ENCODE measurements at regions not wholly inside any gene's neighbourhood (a gene's known extent, or its start where the extent isn't known, plus 50 kb on each side); places are given as distances from the start of the nearest gene placed in this dataset.

DNA sequence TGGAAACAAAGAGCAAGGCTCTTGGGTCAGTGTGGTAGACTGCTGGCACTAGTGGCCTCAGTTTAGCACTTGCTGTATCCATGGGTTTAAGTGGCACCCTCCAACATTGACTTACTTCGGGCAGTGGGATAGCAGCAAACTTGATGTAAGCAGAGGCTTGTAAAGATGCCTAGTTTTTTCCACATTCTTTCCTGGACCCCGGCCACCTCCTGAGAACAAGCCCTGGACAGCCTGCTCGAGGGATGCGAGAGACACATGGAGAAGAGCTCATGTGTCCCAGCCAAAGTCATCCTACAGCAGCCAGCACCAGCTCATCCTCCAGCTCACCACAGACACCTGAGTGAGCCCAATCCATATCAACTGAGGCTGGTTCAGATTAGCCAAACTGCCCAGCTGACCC is 142.7 kb upstream of the PCBD1 start:
- H3K27me3 ChIP-seq (replicated peaks; ENCODE audit: insufficient read depth), result no peaks in the 10 kb centered on the region
- TF ChIP-seq POLR2A (IDR thresholded peaks at IDR 0.05) (no peak), POLR2AphosphoS5 (IDR thresholded peaks at IDR 0.05) (no peak)
- TF ChIP-seq, protein P1, sequence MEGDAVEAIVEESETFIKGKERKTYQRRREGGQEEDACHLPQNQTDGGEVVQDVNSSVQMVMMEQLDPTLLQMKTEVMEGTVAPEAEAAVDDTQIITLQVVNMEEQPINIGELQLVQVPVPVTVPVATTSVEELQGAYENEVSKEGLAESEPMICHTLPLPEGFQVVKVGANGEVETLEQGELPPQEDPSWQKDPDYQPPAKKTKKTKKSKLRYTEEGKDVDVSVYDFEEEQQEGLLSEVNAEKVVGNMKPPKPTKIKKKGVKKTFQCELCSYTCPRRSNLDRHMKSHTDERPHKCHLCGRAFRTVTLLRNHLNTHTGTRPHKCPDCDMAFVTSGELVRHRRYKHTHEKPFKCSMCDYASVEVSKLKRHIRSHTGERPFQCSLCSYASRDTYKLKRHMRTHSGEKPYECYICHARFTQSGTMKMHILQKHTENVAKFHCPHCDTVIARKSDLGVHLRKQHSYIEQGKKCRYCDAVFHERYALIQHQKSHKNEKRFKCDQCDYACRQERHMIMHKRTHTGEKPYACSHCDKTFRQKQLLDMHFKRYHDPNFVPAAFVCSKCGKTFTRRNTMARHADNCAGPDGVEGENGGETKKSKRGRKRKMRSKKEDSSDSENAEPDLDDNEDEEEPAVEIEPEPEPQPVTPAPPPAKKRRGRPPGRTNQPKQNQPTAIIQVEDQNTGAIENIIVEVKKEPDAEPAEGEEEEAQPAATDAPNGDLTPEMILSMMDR (IDR thresholded peaks at IDR 0.05), result no peak
- H3K27ac ChIP-seq, result no peak overlapping the region
- DNase-seq (ENCODE audit: low spot score), result no peak
- intact Hi-C loops (cut with DNase I), result no loop called here
- no peak overlapping the region for H3K4me3 ChIP-seq
- H3K9me3 ChIP-seq, result no peaks in the 10 kb centered on the region
- WGBS, result 59% methylated on average over 4 of the region's 4 CpGs
- no peaks in the 10 kb centered on the region for H3K4me1 ChIP-seq (replicated peaks)
- no peaks in the 10 kb centered on the region for H3K36me3 ChIP-seq

DNA sequence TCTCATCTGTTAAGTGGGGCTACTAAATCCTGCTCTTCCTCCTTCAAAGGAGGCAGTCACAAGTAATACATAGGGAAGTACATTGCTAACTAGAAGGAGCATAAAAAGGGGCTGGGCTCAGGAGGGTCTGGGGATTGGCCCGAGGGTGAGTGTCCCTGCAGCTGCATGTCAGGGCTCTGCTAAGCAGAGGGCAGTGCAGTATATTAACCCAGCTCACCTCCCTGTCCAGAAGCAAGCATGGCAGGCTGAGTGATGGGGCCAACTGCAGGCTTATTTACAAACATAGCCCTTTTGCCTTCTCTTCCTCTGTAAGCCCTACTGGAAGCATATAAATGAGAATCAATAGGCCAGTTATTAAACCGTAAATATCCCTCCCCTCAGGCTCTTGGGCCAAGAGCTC is 143.2 kb upstream of the PCBD1 start:
- H3K27ac ChIP-seq, result no peak overlapping the region
- no peaks in the 10 kb centered on the region for H3K4me1 ChIP-seq (replicated peaks)
- H3K4me3 ChIP-seq, result no peak overlapping the region
- no peaks in the 10 kb centered on the region for H3K36me3 ChIP-seq
- WGBS, result 68% methylated on average over 2 of the region's 2 CpGs
- intact Hi-C loops (cut with DNase I), result no loop called here
- no peaks in the 10 kb centered on the region for H3K27me3 ChIP-seq (replicated peaks; ENCODE audit: insufficient read depth)
- DNase-seq (ENCODE audit: low spot score), result no peak
- H3K9me3 ChIP-seq, result no peaks in the 10 kb centered on the region
- TF ChIP-seq, protein P1 (IDR thresholded peaks at IDR 0.05), result no peak
- no peak for TF ChIP-seq POLR2AphosphoS5 (IDR thresholded peaks at IDR 0.05)
- TF ChIP-seq POLR2A (IDR thresholded peaks at IDR 0.05), result no peak

DNA sequence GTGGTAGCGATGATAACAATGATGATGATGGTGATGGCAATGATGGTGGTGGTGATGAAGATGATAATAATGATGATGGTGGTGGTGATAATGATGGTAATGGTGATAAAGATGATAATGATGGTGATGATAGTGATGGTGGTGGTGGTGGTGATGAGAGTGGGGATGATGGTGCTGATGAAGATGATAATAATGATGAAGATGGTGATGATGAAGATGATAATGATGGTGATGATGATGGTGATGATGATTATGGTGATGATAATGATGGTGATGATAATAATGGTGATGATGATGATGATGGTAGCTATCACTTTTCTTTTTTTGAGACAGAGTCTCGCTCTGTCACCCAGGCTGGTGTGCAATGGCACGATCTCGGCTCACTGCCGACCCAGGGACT is 144.5 kb upstream of the PCBD1 start:
- Histone ChIP-seq H3K4me1 (replicated peaks) (no peaks in the 10 kb centered on the region), H3K27ac (no peak overlapping the region), H3K4me3 (no peak overlapping the region), H3K27me3 (replicated peaks; ENCODE audit: insufficient read depth) (no peaks in the 10 kb centered on the region), H3K36me3 (no peaks in the 10 kb centered on the region), H3K9me3 (no peaks in the 10 kb centered on the region)
- WGBS, result 94% methylated on average over 5 of the region's 5 CpGs
- TF ChIP-seq, protein P1 (IDR thresholded peaks at IDR 0.05), result no peak
- DNase-seq (ENCODE audit: low spot score), result no peak
- intact Hi-C loops (cut with DNase I), result no loop called here

DNA sequence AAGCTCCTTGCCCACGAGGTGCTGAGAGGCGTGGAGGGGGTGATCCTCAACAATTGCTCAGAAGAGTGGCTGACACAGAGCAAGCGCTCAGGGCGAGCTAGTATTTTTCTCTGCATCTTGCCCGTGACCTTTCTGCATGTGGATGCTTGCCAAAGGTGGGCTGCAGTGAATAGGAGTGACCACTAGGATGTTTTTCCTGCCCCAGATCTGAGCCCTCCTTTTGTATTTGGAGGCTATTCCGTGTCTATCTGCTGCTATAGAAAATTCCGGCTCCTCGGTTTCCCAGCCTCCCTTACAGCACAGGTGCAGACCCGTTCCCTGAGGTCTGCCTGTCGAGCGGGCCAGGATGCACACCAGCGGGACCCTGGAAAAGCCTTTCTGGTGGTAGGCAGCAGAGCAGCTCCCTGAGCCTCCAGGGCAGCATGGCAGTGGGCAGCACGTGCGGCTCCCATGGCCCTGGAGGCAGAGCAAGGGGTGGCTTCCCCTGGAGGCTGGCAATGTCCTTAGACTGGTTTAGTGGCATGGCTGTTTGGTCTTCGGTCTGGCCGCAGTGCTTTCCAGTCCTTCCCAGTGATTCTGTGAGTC is 145.1 kb upstream of the PCBD1 start:
- Histone ChIP-seq H3K27ac (no peak overlapping the region), H3K4me1 (replicated peaks) (no peaks in the 10 kb centered on the region), H3K4me3 (no peak overlapping the region), H3K27me3 (replicated peaks; ENCODE audit: insufficient read depth) (no peaks in the 10 kb centered on the region), H3K9me3 (no peaks in the 10 kb centered on the region), H3K36me3 (no peaks in the 10 kb centered on the region)
- intact Hi-C loops (cut with DNase I), result no loop called here
- TF ChIP-seq, protein P1 (IDR thresholded peaks at IDR 0.05), result no peak
- no peak for TF ChIP-seq POLR2A (IDR thresholded peaks at IDR 0.05)
- TF ChIP-seq POLR2AphosphoS5 (IDR thresholded peaks at IDR 0.05), result no peak
- WGBS, result 90% methylated on average over 16 of the region's 16 CpGs
- no peak for DNase-seq (ENCODE audit: low spot score)

DNA sequence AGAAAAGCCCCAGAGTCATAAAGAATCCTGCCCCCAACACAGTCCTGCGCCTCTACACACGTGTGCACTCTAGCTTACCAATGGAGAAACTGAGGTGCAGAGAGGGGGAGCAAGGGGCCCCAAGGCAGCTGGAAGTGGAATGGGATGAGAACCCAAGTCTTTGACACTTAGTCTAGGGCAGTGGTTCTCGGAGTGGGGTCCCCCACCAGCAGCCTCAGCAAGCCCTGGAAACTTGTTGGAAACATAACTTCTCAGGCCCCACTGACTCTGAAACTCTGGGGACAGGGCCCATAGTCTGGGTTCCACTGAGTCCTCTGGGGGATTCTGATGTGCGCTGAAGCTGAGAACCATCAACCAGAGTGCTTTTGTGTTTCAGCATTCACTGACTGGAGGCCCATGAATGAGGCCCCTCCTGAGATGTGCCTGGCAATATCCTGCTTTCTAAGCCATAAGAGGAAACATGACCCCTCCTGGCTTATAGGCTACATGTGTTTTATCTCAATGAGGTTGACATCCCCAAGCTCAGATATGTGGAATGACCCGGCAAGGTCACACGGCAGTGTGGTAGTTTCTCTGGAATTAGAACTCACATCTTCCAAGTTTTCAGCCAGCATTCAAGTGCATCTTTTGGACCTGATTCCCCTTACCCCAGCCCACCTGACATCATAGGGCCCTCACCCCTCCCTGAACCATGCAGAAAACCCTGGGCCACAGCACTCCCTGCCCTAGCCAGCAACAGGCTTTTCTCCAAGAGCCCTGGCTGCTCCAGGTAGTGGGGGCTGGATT is 147.3 kb upstream of the PCBD1 start:
- intact Hi-C loops (cut with DNase I), result no loop called here
- no peak overlapping the region for H3K27ac ChIP-seq
- no peaks in the 10 kb centered on the region for H3K27me3 ChIP-seq (replicated peaks; ENCODE audit: insufficient read depth)
- no peak for DNase-seq (ENCODE audit: low spot score)
- no peaks in the 10 kb centered on the region for H3K4me1 ChIP-seq (replicated peaks)
- TF ChIP-seq, protein P1 (IDR thresholded peaks at IDR 0.05), result no peak
- TF ChIP-seq POLR2AphosphoS5 (IDR thresholded peaks at IDR 0.05), result no peak
- TF ChIP-seq POLR2A (IDR thresholded peaks at IDR 0.05), result no peak
- no peaks in the 10 kb centered on the region for H3K36me3 ChIP-seq
- no peaks in the 10 kb centered on the region for H3K9me3 ChIP-seq
- no peak overlapping the region for H3K4me3 ChIP-seq
- WGBS, result 75% methylated on average over 6 of the region's 6 CpGs
